SIG-M5 treated with dmso at 0.1 percent for 504 hours (cell line): ENCODE measurements at regions not wholly inside any gene's neighbourhood (a gene's known extent, or its start where the extent isn't known, plus 50 kb on each side); places are given as distances from the start of the nearest gene placed in this dataset.
"Not testable (repeated sequence)": the region's sequence is repeated elsewhere in the genome, so short reads cannot be mapped to it uniquely, and the experiment has no call there.

Experiments
- DNase-seq: peaks from one replicate; lab custom pipeline; 2025; ENCODE audit not compliant: unreplicated experiment; lab: John Stamatoyannopoulos, UW

DNA sequence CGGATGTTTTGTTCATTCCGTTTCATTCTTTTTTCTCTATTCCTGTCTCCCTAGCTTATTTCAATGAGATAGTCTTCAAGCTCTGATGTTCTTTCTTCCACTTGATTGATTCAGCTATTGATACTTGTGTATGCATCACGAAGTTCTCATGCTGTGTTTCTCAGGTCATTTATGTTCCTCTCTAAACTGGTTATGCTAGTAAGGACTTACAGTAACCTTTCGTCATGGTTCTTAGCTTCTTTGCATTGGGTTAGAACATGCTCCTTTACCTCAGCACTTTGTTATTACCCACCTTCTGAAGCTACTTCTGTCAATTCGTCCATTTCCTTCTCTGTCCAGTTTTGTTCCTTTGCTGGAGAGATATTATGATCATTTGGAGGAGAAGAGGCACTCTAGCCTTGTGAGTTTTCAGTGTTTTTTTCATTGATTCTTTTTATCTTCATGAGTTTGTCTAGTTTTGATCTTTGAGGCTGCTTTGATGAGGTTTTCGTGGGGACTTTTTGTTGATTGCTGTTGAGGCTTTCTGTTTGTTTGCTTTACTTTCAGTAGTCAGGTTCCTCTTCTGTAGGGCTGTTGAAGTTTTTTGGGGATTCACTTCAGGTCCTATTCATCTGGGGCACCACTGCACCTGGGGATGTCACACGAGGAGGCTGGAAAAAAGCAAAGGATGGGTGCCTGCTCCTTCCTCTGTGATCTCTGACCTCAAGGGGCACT, 496.9 kb upstream of the LRRC7 start:
- no peak for DNase-seq

DNA sequence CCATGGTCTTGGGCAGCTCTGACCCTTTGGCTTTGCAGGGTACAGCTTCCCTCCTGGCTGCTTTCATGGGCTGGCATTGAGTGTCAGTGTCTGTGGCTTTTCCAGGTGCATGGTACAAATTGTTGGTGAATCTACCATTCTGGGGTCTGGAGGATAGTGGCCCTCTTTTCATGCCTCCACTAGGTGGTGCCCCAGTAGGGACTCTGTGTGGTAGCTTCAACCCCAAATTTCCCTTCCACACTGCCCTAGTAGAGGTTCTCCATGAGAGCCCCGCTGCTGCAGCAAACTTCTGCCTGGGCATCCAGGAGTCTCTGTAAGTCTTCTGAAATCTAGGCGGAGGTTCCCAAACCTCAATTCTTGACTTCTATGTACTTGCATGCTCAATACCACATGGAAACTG, 494.5 kb upstream of the LRRC7 start:
- no peak for DNase-seq

DNA sequence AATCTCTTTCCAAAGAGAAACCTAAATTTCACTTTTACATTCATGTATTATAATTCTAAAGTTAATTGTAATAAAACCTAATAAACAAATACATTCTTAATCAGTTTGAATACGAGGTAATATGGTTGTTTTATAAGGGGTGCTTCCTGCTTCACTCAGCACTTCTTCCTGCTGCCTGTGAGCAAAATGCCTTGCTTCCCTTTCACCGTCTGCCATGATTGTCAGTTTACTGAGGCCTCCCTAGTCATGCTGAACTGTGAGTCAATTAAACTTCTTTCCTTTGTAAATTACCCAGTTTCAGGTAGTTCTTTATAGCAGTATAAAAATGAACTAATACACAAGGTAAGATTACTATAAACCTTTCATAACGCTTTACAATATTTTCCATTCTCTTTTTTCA, 491.1 kb upstream of the LRRC7 start:
- DNase-seq: no peak

DNA sequence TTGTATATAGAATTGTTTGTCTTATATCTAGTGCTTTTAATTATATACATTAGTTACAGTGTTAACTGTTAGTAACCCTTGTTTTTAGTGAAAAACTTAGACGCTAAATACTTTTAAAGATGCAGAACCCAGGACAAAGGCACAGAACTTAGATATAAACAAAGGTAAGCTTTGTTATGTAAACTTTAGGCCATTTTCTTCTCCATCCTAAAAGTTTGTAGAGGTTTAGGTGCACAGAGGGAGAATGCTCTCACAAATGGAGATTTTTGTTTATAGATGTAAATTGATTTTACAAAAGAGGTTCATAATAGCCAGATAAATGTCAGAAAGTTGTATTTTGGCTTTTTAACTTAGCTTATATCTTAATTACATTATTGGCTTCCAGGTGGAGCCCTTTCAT, 490.5 kb upstream of the LRRC7 start:
- DNase-seq: no peak

DNA sequence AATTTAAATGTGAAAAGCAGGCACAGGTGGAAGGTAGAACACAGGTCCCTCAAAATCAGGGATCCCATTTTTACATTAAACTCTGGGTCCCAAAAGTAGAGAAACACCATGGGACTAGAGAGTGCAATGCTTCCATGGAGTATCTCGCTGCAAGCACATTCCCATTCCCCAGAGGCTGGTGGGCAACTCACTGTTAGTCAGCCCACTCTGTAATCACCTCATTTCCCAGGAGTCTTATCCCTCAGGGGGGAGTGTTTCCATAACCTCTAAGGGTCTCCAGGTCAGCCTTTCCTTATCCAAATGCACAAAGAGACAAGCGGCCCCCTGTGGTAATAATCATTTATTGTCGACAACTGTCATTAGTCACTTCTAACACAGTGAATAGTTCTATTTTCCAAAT, 490.1 kb upstream of the LRRC7 start:
- DNase-seq: no peak

DNA sequence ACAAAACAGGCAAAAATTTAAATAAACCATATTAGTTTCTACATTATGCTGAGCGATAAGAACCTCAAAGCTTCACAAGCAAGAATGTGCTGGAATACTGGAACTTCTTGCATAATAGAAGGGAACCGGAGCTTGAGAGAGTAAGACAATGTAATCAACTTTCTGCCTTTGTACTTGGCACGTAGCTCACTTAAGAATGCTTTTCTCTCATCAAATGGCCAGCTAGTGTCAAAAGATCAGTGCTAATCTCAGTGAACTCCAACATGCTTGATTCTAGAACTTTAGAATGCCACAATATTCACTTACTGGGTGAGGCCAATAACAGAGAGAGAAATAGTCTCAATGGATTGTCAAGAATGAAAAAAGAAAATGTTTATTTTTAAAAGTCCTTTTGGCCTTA, 486.1 kb upstream of the LRRC7 start:
- no peak for DNase-seq

DNA sequence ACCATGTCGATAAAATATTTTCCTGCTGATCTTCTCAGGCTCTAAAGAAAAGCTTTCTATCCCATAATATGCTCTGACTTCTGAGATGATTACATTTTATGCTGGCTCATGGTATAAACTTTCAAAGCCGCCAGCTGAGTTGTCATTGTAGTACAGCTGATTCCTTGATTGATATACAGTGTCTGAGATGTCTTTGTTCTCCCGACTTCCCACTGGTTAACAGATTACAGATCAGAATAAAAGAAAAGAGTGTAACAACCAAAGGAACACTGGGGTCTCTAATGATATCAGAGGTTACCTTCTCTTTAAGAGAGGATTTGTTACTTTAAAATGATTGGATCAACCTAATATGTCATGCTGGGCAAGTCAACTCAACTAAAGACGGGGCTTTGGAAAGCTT, 485.4 kb upstream of the LRRC7 start:
- DNase-seq: no peak

DNA sequence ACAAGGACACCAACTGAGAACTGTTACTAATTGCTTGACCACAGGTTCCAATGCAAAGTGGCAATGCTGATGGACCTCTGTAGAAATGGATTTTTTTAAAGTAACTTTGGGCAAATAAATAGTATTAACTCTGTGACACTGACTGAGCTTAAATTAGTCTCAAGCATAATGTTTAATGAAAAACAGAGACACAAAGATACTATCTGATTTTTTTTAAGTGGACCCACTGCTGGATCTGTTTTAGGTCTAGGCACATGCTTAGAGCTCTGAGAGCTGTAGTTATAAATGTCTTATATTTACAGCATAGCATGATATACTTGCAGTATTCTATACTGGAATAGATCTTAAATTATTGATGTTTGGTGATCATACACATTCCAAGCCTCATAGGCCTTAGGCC, 481.6 kb upstream of the LRRC7 start:
- DNase-seq: no peak

DNA sequence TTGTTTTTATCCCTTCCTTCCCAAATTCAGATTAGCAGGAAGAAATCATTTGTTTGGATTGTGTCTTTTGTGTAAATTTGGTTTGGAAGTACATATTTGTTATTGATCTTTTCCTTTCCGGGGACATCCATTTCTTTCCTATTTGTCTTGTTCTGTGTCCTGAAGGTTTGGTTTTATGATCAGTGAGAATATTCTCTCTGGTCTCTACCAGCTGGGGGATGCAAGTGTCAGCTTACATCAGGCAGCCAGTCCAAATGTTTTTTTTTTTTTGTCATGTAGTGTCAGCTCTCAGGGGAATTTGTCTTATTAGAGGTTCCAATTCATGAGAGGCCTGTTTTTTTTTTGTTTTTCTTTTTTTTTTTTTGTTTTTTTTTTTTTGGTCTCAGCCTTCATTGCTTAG, 479.2 kb upstream of the LRRC7 start:
- DNase-seq: no peak

DNA sequence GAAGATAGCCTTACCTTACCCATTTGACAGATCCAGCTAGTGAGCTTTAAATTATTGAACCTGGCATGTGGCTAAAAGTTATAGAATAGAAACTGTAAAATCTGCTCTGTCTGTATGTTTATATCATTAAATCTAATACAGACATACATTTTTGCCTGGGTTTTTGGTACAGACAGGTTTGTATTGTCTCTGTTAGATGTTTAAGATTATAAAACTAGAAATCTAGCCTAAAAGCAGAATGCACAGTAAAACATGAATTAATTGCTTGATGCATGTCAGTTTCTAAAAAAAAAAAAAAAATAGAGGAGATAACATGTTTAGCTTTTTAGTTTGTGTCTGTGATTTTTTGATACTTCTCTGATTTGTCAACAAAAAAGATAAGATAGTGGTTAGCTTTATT, 477.6 kb upstream of the LRRC7 start:
- DNase-seq: no peak

DNA sequence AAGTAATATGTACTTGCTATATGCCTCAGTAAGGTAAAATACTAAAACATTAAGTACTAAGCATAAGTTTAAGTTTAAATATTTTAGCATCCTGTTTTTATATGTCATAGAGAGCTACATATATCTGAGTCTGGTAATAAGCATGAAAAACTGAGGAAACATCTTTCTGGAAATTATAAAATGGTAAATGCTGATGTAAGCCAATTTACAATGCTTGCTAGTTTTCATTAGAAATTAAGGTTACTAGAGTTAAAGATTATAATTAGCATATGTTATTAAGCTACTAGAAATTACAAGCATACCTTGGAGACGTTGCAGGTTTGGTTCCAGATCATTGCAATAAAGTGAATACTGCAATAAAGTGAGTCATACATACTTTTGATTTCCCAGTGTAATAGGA, 477.0 kb upstream of the LRRC7 start:
- DNase-seq: no peak

DNA sequence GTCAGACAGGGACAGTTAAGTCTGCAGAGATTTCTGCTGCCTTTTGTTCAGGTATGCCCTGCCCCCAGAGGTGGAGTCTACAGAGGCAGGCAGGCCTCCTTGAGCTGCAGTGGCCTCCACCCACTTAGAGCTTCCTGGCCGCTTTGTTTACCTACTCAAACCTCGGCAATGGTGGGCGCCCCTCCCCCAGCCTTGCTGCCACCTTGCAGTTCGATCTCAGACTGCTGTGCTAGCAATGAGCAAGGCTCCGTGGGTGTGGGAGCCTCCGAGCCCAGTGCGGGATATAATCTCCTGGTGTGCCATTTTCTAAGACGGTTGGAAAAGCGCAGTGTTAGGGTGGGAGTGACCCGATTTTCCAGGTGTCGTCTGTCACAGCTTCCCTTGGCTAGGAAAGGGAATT, 465.7 kb upstream of the LRRC7 start:
- DNase-seq: not testable (repeated sequence)

DNA sequence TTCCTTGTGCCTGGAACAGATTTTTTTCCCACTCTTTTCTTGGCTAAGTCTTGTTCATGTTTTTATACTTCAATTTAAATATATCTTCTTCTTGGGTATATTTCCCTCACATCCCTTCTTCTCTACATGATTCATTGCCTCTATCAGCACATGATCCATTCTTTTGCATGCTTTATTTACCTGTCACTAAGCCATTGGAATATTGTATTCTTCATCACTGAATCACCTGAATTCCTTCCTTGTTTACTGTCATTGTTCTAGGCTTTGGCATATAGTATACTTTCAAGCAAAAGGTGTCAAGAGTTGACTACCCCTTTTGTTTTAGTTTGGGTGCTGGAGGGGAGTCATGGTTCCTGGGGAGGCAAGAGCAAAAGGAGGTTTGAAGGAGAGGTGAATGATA, 464.5 kb upstream of the LRRC7 start:
- no peak for DNase-seq

DNA sequence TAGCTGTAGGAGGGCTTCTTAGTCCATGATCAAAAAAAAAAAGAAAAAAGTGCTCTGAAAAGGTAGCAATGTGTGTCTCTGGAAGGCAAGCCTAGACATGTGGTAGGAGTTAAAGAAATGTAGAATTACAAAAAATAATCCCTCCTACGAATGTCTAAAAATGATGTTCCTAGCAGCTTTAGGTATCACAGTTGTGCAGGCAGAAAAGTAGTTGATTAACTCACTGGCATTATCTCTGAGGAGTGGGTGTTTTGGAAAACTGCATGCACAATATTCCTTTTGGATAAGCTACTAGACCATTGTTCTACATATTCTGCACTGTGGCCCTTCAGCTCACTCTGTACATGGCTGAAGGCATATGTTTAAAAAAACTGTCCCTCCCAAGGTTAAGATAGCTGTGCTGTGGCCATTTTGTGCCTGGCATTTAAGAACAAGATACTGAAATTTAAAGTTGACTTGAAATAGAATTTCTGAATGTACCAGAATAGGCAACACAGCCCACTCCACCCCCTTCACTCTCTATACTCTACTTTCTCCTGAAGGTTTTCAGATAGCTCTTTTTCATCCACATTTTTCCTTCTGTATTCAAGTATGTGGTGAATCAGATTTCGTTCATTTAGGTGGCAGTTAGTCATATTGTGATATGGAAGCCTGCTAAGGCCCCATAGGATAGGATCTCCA, 463.9 kb upstream of the LRRC7 start:
- DNase-seq: no peak

DNA sequence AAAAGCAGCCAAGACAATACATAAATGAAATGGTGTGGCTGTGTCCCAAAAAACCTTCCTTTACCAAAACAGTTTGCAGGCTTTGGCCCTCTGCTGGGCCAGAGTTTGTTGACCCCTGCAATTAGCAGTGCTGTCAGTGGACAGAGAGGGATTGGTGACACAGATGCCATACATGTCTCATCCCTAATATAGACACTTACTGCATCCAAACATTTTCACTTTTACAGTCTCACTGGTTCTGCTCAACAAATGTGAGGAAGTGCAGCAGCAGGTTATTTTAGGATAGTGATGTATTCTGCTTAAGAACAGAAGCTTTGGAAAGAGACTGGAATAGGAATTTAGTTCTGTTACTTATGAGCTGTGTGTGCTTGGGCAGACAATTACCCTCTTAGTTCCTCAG, 462.8 kb upstream of the LRRC7 start:
- no peak for DNase-seq

DNA sequence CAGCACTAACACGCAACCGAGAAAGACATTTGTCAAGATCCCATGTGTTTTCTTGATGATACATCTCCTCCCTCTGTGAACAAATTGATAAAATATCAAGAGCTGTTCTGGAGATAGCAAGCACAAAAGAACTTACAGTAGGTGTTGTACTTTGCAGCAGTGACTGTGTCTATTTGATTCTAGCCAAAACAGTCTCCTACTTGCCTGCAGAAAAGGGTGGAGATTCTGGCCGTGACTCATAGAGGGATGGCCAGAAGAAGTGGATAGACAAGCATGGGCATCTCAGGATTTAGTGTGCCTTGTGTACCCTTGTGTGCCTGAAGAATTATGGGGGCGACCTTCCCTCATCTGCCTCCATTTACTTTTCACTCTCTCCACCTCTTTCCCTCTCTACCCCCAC, 458.4 kb upstream of the LRRC7 start:
- DNase-seq: no peak

DNA sequence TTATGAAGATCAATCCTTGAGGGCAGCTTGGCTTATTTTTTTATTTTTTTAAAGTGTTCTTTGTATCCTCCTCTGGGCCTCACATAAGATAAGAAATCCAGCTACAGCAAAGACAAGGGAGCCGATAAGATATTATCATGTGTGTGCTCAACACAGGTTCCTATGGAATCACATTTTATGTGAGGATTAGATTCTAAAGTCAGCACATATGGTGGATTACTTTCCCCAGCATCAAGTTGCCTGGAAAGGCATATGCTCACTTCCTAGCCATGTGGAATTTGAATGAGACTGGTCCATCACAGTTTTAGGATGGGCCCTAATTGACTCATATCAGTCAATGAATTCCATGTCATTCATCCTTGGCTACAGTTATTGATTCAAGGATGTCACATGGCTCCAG, 456.9 kb upstream of the LRRC7 start:
- DNase-seq: no peak

DNA sequence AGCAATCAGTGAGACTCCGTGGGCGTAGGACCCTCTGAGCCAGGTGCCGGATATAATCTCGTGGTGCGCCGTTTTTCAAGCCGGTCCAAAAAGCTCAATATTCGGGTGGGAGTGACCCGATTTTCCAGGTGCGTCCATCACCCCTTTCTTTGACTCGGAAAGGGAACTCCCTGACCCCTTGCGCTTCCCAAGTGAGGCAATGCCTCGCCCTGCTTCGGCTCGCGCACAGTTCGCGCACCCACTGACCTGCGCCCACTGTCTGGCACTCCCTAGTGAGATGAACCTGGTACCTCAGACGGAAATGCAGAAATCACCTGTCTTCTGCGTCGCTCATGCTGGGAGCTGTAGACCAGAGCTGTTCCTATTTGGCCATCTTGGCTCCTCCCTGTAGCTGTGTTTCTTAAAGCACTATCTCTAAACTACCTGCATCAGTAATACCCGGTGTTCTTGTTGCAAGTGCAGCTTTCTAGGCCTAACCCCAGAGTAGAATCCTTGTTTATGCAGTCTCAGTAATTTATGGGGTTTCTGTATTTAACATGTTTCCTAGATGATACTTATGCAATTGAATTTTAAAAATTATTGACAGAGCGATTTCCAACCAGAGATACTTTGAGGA, 447.5 kb upstream of the LRRC7 start:
- not testable (repeated sequence) for DNase-seq

DNA sequence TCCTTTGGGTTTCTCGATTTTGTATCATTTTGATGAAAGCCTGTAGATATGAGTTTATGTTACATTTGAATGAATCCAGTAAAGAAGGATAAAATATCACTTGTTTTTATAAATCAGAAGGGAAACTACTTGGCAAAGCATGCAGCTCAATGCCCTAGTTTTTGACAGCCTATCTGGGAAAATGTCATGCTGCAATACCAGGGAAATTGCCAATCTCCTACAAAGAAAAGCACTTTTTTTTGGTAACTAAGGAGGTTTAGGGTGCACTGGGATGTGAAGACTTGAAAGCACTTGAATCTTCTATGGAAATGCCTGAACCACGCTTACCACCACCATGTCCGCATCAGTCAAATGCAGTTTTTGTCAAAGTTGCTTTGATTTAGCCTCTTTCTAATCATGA, 446.9 kb upstream of the LRRC7 start:
- no peak for DNase-seq

DNA sequence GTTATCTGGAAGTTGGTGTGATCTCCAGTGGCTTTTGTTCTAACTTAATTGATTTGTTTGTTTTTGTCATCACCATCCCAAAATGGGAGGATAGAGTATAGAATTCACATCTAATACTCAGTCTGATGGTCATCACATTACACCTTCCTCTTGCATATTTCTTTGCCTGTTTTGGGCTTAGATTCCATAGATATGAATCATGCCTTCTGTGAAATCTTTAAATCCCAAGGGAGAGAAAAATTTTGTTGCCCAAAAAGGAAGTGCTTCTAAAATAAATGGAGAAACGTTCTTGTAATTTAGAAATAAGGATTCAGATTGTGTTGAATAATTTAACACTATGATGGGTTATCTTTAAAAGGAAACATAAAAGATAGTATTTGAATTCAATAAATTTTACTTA, 446.0 kb upstream of the LRRC7 start:
- no peak for DNase-seq

DNA sequence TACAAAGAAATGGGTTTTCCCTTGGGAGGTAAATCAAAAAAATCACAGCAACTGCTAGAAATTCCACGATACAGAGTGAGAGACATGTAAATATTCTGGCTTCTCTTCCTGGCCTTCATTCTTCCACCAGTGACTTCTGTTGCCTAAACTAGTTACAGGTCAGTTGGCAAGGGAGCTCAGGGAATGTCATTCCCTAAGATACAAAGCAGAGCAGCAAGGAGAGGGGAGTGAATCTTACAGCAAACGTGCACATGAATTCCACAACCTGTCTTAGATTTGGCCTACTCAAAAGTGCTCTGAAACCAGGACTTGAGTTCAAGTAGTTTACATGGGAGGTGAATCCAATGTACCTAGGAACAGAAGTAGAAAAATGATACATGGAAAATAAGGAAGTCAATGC, 445.3 kb upstream of the LRRC7 start:
- no peak for DNase-seq

DNA sequence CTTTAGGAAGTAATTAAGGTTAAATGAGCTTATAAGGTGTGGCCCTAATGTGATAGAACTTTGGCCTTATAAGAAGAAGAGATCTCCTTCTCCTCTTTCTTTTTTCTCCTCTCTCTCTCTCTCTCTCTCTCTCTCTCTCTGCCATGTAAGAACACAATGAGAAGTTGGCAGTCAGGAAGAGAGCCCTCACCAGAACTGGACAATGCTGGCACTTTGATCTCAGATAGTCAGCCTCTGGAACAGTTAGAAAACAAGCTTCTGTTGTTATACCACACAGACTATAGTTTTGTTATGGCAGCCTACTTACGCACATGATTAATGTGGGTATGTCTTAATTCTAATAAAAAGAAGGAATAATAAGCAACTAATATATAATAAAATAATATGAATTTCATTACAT, 444.2 kb upstream of the LRRC7 start:
- no peak for DNase-seq

DNA sequence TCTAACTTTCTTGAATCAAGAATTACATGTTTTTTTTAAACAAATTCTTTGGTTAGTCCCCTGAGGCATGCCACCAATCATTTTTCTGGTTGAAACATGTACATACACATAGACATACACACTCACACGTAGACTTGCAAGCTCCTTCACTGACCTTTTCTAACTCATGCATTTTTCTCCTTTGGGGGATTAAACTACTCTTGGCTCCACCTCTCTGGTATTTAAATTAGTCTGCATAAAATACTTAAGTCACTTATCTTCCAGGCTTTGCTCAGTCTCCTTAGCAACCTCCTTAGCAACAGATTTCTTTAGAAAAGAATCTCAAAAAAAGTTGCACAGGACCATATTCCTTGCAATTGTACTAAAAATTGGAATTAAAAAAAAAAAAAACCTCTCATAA, 440.9 kb upstream of the LRRC7 start:
- DNase-seq: no peak
